ENCODE measurements at regions not wholly inside any gene's neighbourhood (a gene's known extent, or its start where the extent isn't known, plus 50 kb on each side); places are given as distances from the start of the nearest gene placed in this dataset.
A peak's percentile ranks its signal among the peaks of the same experiment; 100 is the strongest.

GRCh38 chr18:24662412-24662821, 202.0 kb downstream of the HRH4 start:
- TF ChIP-seq CTCF (IDR thresholded peaks at IDR 0.05) = no peak

- TF ChIP-seq CTCF (IDR thresholded peaks at IDR 0.05) = no peak
Observed at GRCh38 chr18:24663026-24663425, 202.6 kb downstream of the HRH4 start.

- no peak for TF ChIP-seq CTCF (IDR thresholded peaks at IDR 0.05)
Observed at GRCh38 chr18:24669015-24669414, 208.6 kb downstream of the HRH4 start.

DNA sequence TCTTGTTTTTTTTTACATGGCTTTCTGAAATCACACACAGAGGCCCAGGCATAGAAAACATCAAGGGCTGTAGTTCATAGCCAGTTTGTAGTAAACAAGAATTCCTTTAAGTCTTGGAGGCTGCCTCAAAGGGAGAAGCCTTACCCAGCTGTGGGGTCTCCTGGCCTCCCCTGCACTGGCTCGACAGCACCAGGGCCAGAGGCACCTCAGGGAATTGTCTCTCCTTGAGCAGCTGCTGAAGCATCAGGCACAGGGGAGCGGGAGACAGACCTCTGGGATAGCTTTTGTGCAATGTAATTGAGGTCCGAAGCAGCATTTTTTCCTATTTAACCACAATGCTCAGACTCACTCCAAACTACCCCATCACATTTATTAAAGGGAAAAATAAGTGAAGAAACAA, 209.1 kb downstream of the HRH4 start:
- TF ChIP-seq CTCF (IDR thresholded peaks at IDR 0.05) = no peak

DNA sequence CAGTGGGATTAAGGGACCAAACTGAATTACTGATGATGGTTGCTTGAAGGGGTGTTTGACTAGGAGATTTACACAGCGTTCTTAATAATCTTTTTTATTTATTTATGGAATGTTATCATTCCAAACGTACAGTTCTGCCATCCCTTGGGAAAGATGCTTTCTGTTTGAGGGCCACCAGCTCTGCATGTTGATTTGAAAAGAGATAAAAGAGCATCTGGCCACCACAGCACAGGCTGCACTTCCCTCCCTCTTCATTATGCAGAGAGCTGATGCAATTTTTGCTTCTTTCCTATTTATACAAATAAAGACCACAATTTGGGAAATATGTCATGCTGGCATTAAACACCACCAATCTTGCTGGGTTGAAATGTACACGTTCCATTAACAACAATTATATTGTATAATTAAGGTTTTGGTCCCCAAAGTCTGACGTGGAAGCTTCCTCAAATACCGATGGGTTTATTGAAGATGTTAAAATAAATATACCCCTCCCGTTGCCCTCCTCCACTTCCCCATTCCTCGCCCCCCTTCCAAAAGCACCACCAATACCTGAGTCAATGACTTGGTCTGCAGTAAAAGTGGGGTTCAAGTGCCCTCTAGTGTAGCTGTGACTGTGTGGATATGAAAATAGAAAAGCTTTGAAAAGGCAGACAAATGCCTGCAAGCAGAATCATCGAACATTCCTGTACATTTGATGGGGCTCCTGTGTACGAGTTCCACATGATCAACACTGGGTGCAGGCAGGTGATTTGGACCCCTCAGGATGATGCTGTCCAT, 211.9 kb downstream of the HRH4 start:
- peak; percentile 36; the same call in 1 of the 2 replicates for TF ChIP-seq CTCF (IDR thresholded peaks at IDR 0.05)

DNA sequence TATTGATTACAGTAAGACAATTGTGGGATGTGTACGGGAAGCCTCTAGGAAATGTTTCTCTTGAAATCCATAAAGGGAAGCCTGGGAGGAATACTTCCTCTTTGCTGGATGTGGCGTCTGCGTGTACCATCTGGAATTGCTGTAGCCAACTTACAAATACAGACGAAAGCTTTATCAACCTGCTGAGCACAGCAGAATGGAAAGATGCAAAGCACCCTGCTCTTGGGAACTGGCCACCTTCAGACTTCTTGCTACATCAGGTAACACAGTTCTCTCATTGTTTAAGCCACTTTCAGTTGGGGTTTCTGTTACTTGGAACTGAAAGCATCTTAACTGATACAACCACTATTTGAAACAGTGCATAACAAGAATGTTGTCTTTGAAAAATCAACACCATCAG, 213.8 kb downstream of the HRH4 start:
- TF ChIP-seq CTCF (IDR thresholded peaks at IDR 0.05) = no peak

DNA sequence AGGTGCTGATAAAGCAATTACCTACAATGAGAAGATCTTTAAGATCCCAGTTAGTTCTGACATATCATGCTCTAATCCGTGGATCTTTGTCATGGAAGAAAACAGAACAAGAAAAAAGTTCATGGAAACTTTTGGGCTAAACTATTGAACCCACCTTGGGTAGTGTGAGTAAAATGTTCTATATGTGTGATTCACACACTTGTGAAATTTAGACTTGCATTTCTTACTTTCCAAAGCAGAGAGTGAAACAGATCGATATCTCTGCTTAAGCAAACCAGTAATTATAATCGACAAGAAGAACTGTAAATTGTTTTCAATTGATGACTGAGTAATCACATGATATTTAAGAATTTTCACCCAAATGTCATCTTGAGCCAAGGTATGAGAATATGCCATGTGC, 214.2 kb downstream of the HRH4 start:
- TF ChIP-seq CTCF (IDR thresholded peaks at IDR 0.05) = no peak

GRCh38 chr18:24677011-24677410, 216.6 kb downstream of the HRH4 start:
- TF ChIP-seq CTCF (IDR thresholded peaks at IDR 0.05) = no peak

Data from LNCAP (cell line).